ENCODE measurements at regions not wholly inside any gene's neighbourhood (a gene's known extent, or its start where the extent isn't known, plus 50 kb on each side); places are given as distances from the start of the nearest gene placed in this dataset.

- no peak for DNase-seq
Measured at GRCh38 chr2:18243816-18244215, 316.6 kb downstream of the RDH14 start.

GRCh38 chr2:18242716-18243115 lies 317.7 kb downstream of the RDH14 start:
- DNase-seq = no peak

- DNase-seq = no peak
Measured at GRCh38 chr2:18238209-18238608, 322.2 kb downstream of the RDH14 start.

GRCh38 chr2:18237298-18237697 lies 323.2 kb downstream of the RDH14 start:
- DNase-seq = no peak

GRCh38 chr2:18232731-18233438 lies 327.6 kb downstream of the RDH14 start:
- no peak for DNase-seq

- no peak for DNase-seq
Measured at GRCh38 chr2:18230668-18231067, 329.8 kb downstream of the RDH14 start.

GRCh38 chr2:18219676-18220075 lies 340.8 kb downstream of the RDH14 start:
- no peak for DNase-seq

- DNase-seq = no peak
Measured at GRCh38 chr2:18218160-18218933, 339.9 kb downstream of the KCNS3 start.

GRCh38 chr2:18214936-18215335 lies 336.5 kb downstream of the KCNS3 start:
- DNase-seq = no peak

- DNase-seq = no peak
Measured at GRCh38 chr2:18213986-18214385, 335.5 kb downstream of the KCNS3 start.

GRCh38 chr2:18209934-18210639 lies 331.6 kb downstream of the KCNS3 start:
- DNase-seq = no peak

- DNase-seq = no peak
Measured at GRCh38 chr2:18208956-18209355, 330.5 kb downstream of the KCNS3 start.

GRCh38 chr2:18200771-18201170 lies 322.3 kb downstream of the KCNS3 start:
- no peak for DNase-seq

GRCh38 chr2:18198677-18199076 lies 320.2 kb downstream of the KCNS3 start:
- no peak for DNase-seq

- no peak for DNase-seq
Measured at GRCh38 chr2:18194161-18194560, 315.7 kb downstream of the KCNS3 start.

- no peak for DNase-seq
Measured at GRCh38 chr2:18186816-18187613, 308.5 kb downstream of the KCNS3 start.

GRCh38 chr2:18182861-18183260 lies 304.4 kb downstream of the KCNS3 start:
- DNase-seq = no peak

GRCh38 chr2:18180912-18181311 lies 302.4 kb downstream of the KCNS3 start:
- no peak for DNase-seq

- DNase-seq = no peak
Measured at GRCh38 chr2:18180031-18180610, 301.7 kb downstream of the KCNS3 start.

- no peak for DNase-seq
Measured at GRCh38 chr2:18178736-18179349, 300.4 kb downstream of the KCNS3 start.

- no peak for DNase-seq
Measured at GRCh38 chr2:18176679-18177215, 298.3 kb downstream of the KCNS3 start.

GRCh38 chr2:18172607-18173006 lies 294.1 kb downstream of the KCNS3 start:
- no peak for DNase-seq

Data from activated CD4-positive, alpha-beta T cell treated with anti-CD3 and anti-CD28 coated beads, Interleukin-2, amount 50 U/mL, for 1 hour (primary cell).